C4-2B (cell line): ENCODE measurements at regions not wholly inside any gene's neighbourhood (a gene's known extent, or its start where the extent isn't known, plus 50 kb on each side); places are given as distances from the start of the nearest gene placed in this dataset.

Experiments
- CTCF ChIP-seq: fragments of 450-650 bp; conservative IDR thresholded peaks from 2 replicates; pipeline ENCODE4 v1.5.1; 2017; ENCODE audit warnings: mild to moderate bottlenecking
- ZFX ChIP-seq: fragments of 450-650 bp; IDR thresholded peaks from 2 replicates; pipeline ENCODE4 v1.6.1; 2017

GRCh38 chr10:111709603-111710002 lies 474.0 kb downstream of the GPAM start:
- TF ChIP-seq CTCF = no peak
- TF ChIP-seq ZFX = no peak
